AG10803 (cell line): ENCODE measurements at regions not wholly inside any gene's neighbourhood (a gene's known extent, or its start where the extent isn't known, plus 50 kb on each side); places are given as distances from the start of the nearest gene placed in this dataset.

Source experiments
- DNase-seq: peaks from one replicate; pipeline ENCODE4 v3.0.0; 2010; ENCODE audit warnings: low read depth
- H3K4me3 ChIP-seq: 2 replicates; pipeline ENCODE4 v1.5.1; 2011; ENCODE audit warnings: mild to moderate bottlenecking, low read length, control low read depth
- TF ChIP-seq, protein P1 (sequence below): conservative IDR thresholded peaks from 2 replicates; pipeline ENCODE4 v1.5.1; 2011; ENCODE audit warnings: mild to moderate bottlenecking, low read length, control low read depth, inconsistent platforms

DNA sequence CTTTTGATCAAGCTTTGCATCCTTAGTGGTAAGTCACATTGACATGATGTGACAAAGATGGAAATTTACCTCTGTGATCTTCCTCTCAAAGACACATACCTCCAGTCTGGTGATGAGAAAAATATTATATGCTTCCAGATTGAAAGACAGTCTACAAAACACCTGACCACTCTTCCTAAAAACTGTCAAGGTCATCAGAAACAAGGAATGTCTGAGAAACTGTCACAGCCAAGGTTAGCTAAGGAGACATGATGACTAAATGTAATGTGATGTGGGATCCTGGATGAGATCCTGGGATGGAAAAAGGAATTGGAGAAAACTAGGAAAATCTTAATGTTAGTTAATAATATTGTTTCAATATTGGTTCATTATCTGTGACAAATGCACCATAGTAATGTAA lies 226.6 kb upstream of the ST6GAL2 start:
- no peak overlapping the region for H3K4me3 ChIP-seq
- TF ChIP-seq, protein P1, sequence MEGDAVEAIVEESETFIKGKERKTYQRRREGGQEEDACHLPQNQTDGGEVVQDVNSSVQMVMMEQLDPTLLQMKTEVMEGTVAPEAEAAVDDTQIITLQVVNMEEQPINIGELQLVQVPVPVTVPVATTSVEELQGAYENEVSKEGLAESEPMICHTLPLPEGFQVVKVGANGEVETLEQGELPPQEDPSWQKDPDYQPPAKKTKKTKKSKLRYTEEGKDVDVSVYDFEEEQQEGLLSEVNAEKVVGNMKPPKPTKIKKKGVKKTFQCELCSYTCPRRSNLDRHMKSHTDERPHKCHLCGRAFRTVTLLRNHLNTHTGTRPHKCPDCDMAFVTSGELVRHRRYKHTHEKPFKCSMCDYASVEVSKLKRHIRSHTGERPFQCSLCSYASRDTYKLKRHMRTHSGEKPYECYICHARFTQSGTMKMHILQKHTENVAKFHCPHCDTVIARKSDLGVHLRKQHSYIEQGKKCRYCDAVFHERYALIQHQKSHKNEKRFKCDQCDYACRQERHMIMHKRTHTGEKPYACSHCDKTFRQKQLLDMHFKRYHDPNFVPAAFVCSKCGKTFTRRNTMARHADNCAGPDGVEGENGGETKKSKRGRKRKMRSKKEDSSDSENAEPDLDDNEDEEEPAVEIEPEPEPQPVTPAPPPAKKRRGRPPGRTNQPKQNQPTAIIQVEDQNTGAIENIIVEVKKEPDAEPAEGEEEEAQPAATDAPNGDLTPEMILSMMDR, result no peak
- no peak for DNase-seq

DNA sequence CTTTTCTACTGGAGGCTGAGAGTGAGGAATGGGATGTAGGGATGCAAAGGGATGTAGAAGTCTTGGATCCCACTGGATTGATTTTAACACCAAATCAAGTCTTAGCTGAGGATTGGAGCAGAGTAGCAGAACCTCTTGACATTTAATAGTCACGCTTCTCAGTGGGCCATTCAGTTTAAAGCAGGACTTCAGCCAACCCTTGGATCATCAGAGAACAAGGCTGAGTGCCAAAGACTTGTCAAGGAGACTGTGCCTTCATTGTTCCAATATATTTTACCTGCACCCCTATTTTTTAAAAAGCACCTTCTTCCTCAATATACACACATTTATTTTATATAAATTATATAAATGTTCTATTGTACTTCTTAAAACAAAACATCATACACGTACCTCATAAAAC lies 242.4 kb upstream of the ST6GAL2 start:
- H3K4me3 ChIP-seq, result no peak overlapping the region
- DNase-seq, result no peak
- TF ChIP-seq, protein P1, result no peak

DNA sequence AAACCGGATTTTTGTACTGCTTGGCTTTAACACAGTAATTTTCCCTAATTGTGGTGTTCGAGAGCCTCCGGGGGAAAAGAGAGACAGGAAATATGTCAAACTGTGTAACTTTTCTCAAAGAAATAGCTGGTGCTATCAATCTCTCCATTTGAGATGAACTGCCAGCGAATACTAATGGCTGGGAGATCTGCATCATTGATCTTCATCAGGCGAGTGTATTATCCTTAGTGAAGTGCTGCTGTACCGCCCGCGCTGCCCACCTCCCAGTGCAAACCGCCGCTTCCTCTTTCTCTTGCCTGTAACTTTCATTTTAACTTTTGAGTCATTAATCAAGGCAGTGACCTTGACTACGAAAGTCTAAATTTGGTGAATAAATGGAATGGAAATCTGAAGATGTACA lies 246.1 kb upstream of the ST6GAL2 start:
- H3K4me3 ChIP-seq, result no peak overlapping the region
- no peak for DNase-seq
- TF ChIP-seq, protein P1, result no peak

DNA sequence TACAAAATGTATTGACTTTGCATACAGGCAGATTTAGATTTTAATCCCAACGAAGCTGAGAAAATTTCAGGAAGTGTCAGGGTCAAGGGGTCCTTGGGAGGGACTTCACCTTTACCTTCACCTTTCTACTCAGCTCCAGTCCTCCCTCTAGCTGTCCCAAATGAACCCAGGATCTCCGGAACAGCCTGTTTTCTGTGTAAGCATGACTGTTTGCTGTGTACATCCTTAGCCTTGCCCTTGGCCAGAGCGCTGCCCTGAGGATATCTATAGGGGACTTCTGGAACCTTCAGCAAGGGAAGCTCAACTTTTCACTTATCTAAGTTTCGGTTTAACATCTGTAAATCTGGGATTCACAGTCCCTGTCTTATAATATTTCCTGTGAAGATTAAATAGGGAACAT lies 246.8 kb upstream of the ST6GAL2 start:
- no peak overlapping the region for H3K4me3 ChIP-seq
- TF ChIP-seq, protein P1, result no peak
- no peak for DNase-seq

DNA sequence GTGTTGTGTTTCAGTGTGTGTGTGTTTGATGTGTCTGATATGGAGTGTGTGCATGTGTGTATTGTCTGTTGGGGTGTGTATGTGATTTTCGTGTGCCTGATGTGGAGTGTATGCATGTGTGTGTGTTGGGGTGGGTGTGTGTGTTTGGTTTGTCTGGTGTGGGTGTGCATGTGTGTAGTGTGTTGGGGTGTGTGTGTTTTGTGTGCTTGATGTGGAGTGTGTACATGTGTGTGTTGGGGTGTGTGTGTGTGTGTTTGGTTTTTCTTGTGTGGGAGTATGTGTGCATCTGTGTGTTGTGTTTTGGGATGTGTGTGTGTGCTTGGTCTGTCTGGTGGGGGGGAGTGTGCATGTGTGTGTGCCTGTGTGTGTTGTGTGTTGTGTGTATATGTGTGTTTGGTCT lies 247.4 kb upstream of the ST6GAL2 start:
- DNase-seq, result no peak
- no peak overlapping the region for H3K4me3 ChIP-seq
- TF ChIP-seq, protein P1, result no peak

DNA sequence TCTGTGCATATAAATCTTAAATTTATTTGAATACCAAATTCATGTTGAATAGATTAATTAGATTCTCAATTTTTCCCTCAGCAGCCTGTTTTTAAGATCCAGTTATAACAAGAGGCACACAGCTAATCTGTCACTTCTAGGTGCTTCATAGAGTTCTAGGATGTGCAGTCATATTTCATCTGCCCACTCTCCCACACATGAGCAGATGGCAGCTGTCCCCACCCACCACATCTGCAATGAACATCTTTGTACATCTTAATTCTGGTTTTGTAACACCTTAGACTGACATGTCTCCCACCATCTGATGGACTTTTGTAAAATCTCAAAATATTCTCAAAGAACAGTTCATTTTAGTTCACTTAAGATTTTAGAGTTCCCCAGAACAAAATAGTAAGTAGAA lies 250.8 kb upstream of the ST6GAL2 start:
- H3K4me3 ChIP-seq, result no peak overlapping the region
- DNase-seq, result no peak
- TF ChIP-seq, protein P1, result no peak

DNA sequence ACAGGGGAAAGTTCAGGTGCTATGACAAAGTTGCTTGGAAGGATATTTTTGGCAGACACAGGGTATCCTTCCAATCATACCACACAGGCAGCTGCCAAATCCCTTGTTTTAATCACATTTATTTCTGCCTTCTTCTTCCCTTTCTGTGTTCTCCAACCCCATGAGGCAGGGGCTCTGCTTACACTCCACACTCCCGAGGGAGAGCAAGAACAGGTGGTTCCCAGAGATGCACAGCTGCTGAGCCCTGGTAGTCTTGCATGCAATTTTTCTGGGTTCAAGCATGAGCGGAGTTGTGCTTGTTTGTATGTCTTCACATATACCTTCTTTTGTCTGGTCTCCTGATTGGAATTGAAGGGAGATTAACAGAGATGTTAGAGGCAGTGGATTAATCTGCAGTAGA lies 251.7 kb upstream of the ST6GAL2 start:
- H3K4me3 ChIP-seq, result no peak overlapping the region
- no peak for DNase-seq
- TF ChIP-seq, protein P1, result no peak
